ENCODE measurements at regions not wholly inside any gene's neighbourhood (a gene's known extent, or its start where the extent isn't known, plus 50 kb on each side); places are given as distances from the start of the nearest gene placed in this dataset.

- WGBS (ENCODE audit: low lambda C conversion rate, missing lambda C conversion rate): 75% methylated on average over 17 of the region's 17 CpGs
- H3K79me2 ChIP-seq: no peaks in the 10 kb centered on the region
- no peak overlapping the region for H3K27ac ChIP-seq
- no peaks in the 10 kb centered on the region for H3K9me2 ChIP-seq (replicated peaks; ENCODE audit: insufficient read depth)
- no peak overlapping the region for H3K4me2 ChIP-seq
- no peak overlapping the region for H2AFZ ChIP-seq
- H3K9me3 ChIP-seq (ENCODE audit: low read depth): no peaks in the 10 kb centered on the region
- H3K36me3 ChIP-seq (replicated peaks; ENCODE audit: insufficient read depth, low read depth): no peaks in the 10 kb centered on the region
- no peak overlapping the region for H3K4me3 ChIP-seq
- H3K27me3 ChIP-seq: no peaks in the 10 kb centered on the region
- H3K4me1 ChIP-seq (ENCODE audit: insufficient read depth): peaks cover 14% of the 10 kb centered on the region
- DNase-seq (ENCODE audit: low spot score): no peak
- H4K20me1 ChIP-seq (ENCODE audit: insufficient read depth, poor library complexity, severe bottlenecking): no peaks in the 10 kb centered on the region
- TF ChIP-seq, protein P1, sequence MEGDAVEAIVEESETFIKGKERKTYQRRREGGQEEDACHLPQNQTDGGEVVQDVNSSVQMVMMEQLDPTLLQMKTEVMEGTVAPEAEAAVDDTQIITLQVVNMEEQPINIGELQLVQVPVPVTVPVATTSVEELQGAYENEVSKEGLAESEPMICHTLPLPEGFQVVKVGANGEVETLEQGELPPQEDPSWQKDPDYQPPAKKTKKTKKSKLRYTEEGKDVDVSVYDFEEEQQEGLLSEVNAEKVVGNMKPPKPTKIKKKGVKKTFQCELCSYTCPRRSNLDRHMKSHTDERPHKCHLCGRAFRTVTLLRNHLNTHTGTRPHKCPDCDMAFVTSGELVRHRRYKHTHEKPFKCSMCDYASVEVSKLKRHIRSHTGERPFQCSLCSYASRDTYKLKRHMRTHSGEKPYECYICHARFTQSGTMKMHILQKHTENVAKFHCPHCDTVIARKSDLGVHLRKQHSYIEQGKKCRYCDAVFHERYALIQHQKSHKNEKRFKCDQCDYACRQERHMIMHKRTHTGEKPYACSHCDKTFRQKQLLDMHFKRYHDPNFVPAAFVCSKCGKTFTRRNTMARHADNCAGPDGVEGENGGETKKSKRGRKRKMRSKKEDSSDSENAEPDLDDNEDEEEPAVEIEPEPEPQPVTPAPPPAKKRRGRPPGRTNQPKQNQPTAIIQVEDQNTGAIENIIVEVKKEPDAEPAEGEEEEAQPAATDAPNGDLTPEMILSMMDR (IDR thresholded peaks at IDR 0.05; ENCODE audit: poor library complexity): no peak
- TF ChIP-seq EZH2phosphoT487 (IDR thresholded peaks at IDR 0.05; ENCODE audit: low read depth, severe bottlenecking, unreplicated experiment) (no peak), EZH2 (IDR thresholded peaks at IDR 0.05; ENCODE audit: borderline replicate concordance) (no peak)
Observed at GRCh38 chr21:39020751-39021477, 162.3 kb downstream of the PSMG1 start.

DNA sequence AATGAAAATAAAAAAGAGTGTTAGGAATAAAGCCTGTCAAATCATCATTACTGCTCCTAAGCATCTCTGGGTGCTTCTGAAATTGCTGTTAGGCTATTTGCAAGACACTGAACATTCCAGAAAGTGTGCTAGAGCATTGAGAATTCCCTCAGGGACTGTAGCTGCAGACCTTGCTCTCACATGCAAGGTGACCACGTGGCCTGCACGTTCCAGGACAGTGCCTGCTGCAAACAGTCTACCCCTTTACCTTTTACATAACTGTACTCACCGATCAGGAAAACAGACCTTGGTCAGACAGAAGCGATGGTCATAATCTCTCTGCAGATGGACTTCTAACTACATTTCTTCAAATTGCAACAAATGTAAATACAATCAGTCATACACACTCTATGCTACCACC, 164.5 kb downstream of the PSMG1 start:
- Histone ChIP-seq H3K4me2 (no peak overlapping the region), H3K9me3 (ENCODE audit: low read depth) (no peaks in the 10 kb centered on the region), H3K27ac (no peak overlapping the region), H4K20me1 (ENCODE audit: insufficient read depth, poor library complexity, severe bottlenecking) (no peaks in the 10 kb centered on the region), H2AFZ (no peak overlapping the region), H3K9me2 (replicated peaks; ENCODE audit: insufficient read depth) (no peaks in the 10 kb centered on the region), H3K4me3 (no peak overlapping the region), H3K36me3 (replicated peaks; ENCODE audit: insufficient read depth, low read depth) (no peaks in the 10 kb centered on the region), H3K79me2 (no peaks in the 10 kb centered on the region), H3K27me3 (no peaks in the 10 kb centered on the region), H3K4me1 (ENCODE audit: insufficient read depth) (peaks cover 14% of the 10 kb centered on the region)
- TF ChIP-seq, protein P1 (IDR thresholded peaks at IDR 0.05; ENCODE audit: poor library complexity): no peak
- TF ChIP-seq EZH2 (IDR thresholded peaks at IDR 0.05; ENCODE audit: borderline replicate concordance) (no peak), EZH2phosphoT487 (IDR thresholded peaks at IDR 0.05; ENCODE audit: low read depth, severe bottlenecking, unreplicated experiment) (no peak)
- WGBS (ENCODE audit: low lambda C conversion rate, missing lambda C conversion rate): 69% methylated on average over 4 of the region's 4 CpGs
- no peak for DNase-seq (ENCODE audit: low spot score)

GRCh38 chr21:39016740-39017315, 166.4 kb downstream of the PSMG1 start:
- Histone ChIP-seq H3K79me2 (no peaks in the 10 kb centered on the region), H3K36me3 (replicated peaks; ENCODE audit: insufficient read depth, low read depth) (no peaks in the 10 kb centered on the region), H3K9me2 (replicated peaks; ENCODE audit: insufficient read depth) (no peaks in the 10 kb centered on the region), H3K4me3 (no peak overlapping the region), H3K9me3 (ENCODE audit: low read depth) (no peaks in the 10 kb centered on the region), H4K20me1 (ENCODE audit: insufficient read depth, poor library complexity, severe bottlenecking) (no peaks in the 10 kb centered on the region), H3K27me3 (no peaks in the 10 kb centered on the region), H3K4me1 (ENCODE audit: insufficient read depth) (peaks cover 14% of the 10 kb centered on the region), H2AFZ (no peak overlapping the region), H3K27ac (no peak overlapping the region), H3K4me2 (no peak overlapping the region)
- no peak for DNase-seq (ENCODE audit: low spot score)
- 87% methylated on average over 4 of the region's 4 CpGs for WGBS (ENCODE audit: low lambda C conversion rate, missing lambda C conversion rate)
- TF ChIP-seq, protein P1 (IDR thresholded peaks at IDR 0.05; ENCODE audit: poor library complexity): no peak
- no peak for TF ChIP-seq EZH2 (IDR thresholded peaks at IDR 0.05; ENCODE audit: borderline replicate concordance)
- no peak for TF ChIP-seq EZH2phosphoT487 (IDR thresholded peaks at IDR 0.05; ENCODE audit: low read depth, severe bottlenecking, unreplicated experiment)
